OCI-LY3 (cell line): ENCODE measurements at regions not wholly inside any gene's neighbourhood (a gene's known extent, or its start where the extent isn't known, plus 50 kb on each side); places are given as distances from the start of the nearest gene placed in this dataset.

Experiments
- EZH2phosphoT487 ChIP-seq: fragments of 200-600 bp; shearing (Covaris generic); IDR thresholded peaks from 2 replicates; pipeline ENCODE4 v1.6.1; 2018; ENCODE audit warnings: antibody characterized with exemption, mixed run types, low read depth
- TF ChIP-seq, protein P1 (sequence below): fragments of 200-600, 300-600 bp; sonication (generic); IDR thresholded peaks from 2 replicates; pipeline ENCODE4 v1.5.1; 2014; ENCODE audit warnings: antibody characterized with exemption, low read length, low read depth

DNA sequence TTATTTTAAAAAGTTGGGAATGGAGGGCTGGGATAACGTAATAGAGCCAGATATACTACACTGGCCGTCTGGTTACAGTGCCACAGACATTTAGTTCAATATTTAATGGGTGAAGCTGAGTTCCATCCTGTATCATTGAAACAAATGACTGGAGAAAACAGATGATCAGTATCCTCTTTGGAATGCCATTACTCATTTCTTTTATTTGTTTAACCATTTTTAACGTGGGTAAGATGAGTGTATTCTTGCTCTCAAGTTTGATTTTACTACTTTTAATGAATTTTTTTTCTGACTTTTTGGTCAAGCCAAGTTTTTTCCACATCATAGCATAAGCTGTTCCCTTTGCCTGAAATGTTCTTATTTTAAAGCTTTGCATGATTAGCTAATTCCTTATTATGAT, 53.9 kb upstream of the GRM7 start:
- TF ChIP-seq, protein P1, sequence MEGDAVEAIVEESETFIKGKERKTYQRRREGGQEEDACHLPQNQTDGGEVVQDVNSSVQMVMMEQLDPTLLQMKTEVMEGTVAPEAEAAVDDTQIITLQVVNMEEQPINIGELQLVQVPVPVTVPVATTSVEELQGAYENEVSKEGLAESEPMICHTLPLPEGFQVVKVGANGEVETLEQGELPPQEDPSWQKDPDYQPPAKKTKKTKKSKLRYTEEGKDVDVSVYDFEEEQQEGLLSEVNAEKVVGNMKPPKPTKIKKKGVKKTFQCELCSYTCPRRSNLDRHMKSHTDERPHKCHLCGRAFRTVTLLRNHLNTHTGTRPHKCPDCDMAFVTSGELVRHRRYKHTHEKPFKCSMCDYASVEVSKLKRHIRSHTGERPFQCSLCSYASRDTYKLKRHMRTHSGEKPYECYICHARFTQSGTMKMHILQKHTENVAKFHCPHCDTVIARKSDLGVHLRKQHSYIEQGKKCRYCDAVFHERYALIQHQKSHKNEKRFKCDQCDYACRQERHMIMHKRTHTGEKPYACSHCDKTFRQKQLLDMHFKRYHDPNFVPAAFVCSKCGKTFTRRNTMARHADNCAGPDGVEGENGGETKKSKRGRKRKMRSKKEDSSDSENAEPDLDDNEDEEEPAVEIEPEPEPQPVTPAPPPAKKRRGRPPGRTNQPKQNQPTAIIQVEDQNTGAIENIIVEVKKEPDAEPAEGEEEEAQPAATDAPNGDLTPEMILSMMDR: no peak
- TF ChIP-seq EZH2phosphoT487: no peak
